SU-DHL-6 (cell line): ENCODE measurements at regions not wholly inside any gene's neighbourhood (a gene's known extent, or its start where the extent isn't known, plus 50 kb on each side); places are given as distances from the start of the nearest gene placed in this dataset.

Experiments used
- EZH2phosphoT487 ChIP-seq: fragments of 200-600 bp; sonication (generic), shearing (Covaris generic); conservative IDR thresholded peaks from 2 replicates; pipeline ENCODE4 v1.6.1; 2018; ENCODE audit warnings: mild to moderate bottlenecking, antibody characterized with exemption, low read length, moderate library complexity, mixed read lengths
- TF ChIP-seq, protein P1 (sequence below): fragments of 200-600 bp; sonication (generic); IDR thresholded peaks from one replicate; pipeline ENCODE4 v1.5.1; 2017; ENCODE audit warnings: antibody characterized with exemption, mild to moderate bottlenecking, low read length, moderate library complexity; ENCODE audit not compliant: insufficient read depth, poor library complexity, severe bottlenecking

DNA sequence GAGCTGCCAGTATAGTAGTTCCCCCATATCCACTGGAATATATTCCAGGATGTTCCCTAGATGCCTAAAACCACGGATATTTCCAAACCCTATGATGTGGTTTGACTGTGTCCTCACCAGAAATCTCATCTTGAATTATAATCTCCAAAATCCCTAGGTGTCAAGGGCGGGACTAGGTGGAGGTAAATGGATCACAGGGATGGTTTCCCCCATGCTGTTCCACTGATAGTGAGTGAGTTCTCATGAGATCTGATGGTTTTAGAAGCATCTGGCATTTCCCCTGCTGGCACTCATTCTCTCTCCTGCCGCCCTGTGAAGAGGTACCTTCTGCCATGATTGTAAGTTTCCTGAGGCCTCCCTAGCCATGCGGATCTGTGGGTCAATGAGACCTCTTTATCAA, 168.6 kb downstream of the MAF start:
- TF ChIP-seq, protein P1, sequence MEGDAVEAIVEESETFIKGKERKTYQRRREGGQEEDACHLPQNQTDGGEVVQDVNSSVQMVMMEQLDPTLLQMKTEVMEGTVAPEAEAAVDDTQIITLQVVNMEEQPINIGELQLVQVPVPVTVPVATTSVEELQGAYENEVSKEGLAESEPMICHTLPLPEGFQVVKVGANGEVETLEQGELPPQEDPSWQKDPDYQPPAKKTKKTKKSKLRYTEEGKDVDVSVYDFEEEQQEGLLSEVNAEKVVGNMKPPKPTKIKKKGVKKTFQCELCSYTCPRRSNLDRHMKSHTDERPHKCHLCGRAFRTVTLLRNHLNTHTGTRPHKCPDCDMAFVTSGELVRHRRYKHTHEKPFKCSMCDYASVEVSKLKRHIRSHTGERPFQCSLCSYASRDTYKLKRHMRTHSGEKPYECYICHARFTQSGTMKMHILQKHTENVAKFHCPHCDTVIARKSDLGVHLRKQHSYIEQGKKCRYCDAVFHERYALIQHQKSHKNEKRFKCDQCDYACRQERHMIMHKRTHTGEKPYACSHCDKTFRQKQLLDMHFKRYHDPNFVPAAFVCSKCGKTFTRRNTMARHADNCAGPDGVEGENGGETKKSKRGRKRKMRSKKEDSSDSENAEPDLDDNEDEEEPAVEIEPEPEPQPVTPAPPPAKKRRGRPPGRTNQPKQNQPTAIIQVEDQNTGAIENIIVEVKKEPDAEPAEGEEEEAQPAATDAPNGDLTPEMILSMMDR = no peak
- no peak for TF ChIP-seq EZH2phosphoT487
